Central memory CD8-positive, alpha-beta T cell (primary cell): ENCODE measurements at regions not wholly inside any gene's neighbourhood (a gene's known extent, or its start where the extent isn't known, plus 50 kb on each side); places are given as distances from the start of the nearest gene placed in this dataset.
"Not testable (repeated sequence)": the region's sequence is repeated elsewhere in the genome, so short reads cannot be mapped to it uniquely, and the experiment has no call there.

ENCODE experiments used
- ATAC-seq: fragments of 150-1000 bp; cut with Tn5 transposase; replicated peaks from 2 replicates; pipeline ENCODE4 v1.10.0; 2022; ENCODE audit warnings: mild to moderate bottlenecking, moderate FRiP score, moderate number of reproducible peaks; ENCODE audit not compliant: poor library complexity, severe bottlenecking; ENCODE audit errors: extremely low read depth
- DNase-seq, 2 donors: peaks; one replicate each; pipeline ENCODE4 v3.0.0; 2021; ENCODE audit warnings: low spot score in 2 of 2
- H3K27ac Mint-ChIP-seq: one replicate; pipeline ENCODE4 v1.8.0; 2022; ENCODE audit warnings: low read depth, mild to moderate bottlenecking, moderate library complexity, mixed read lengths
- H3K27me3 Mint-ChIP-seq: one replicate; pipeline ENCODE4 v1.8.0; 2022; ENCODE audit warnings: mixed read lengths
- H3K36me3 Mint-ChIP-seq: one replicate; pipeline ENCODE4 v1.8.0; 2022; ENCODE audit warnings: mild to moderate bottlenecking, moderate library complexity, mixed read lengths; ENCODE audit not compliant: insufficient read depth
- H3K4me1 Mint-ChIP-seq: one replicate; pipeline ENCODE4 v1.8.0; 2022; ENCODE audit warnings: mixed read lengths
- H3K4me3 Mint-ChIP-seq: one replicate; pipeline ENCODE4 v1.8.0; 2022; ENCODE audit warnings: mild to moderate bottlenecking, moderate library complexity, mixed read lengths
- H3K9me3 Mint-ChIP-seq: one replicate; pipeline ENCODE4 v1.8.0; 2022; ENCODE audit warnings: mixed read lengths

- Mint-ChIP-seq H3K9me3 (no peaks in the 10 kb centered on the region), H3K27ac (no peak overlapping the region), H3K4me1 (no peaks in the 10 kb centered on the region), H3K27me3 (peaks cover 77% of the 10 kb centered on the region), H3K36me3 (no peaks in the 10 kb centered on the region), H3K4me3 (no peak overlapping the region)
- ATAC-seq (no peak), DNase-seq (no peak)
These were observed 251.7 kb upstream of the SFSWAP start for GRCh38 chr12:131458931-131459772.

- DNase-seq (no peak), ATAC-seq (no peak)
- H3K9me3 Mint-ChIP-seq, result no peaks in the 10 kb centered on the region
- no peaks in the 10 kb centered on the region for H3K4me1 Mint-ChIP-seq
- peaks cover 79% of the 10 kb centered on the region for H3K27me3 Mint-ChIP-seq
- no peaks in the 10 kb centered on the region for H3K36me3 Mint-ChIP-seq
- no peak overlapping the region for H3K27ac Mint-ChIP-seq
- H3K4me3 Mint-ChIP-seq, result no peak overlapping the region
These were observed 251.0 kb upstream of the SFSWAP start for GRCh38 chr12:131459773-131460365.

- Mint-ChIP-seq H3K9me3 (no peaks in the 10 kb centered on the region), H3K27ac (no peak overlapping the region), H3K4me1 (no peaks in the 10 kb centered on the region), H3K27me3 (peaks cover 73% of the 10 kb centered on the region), H3K4me3 (no peak overlapping the region), H3K36me3 (no peaks in the 10 kb centered on the region)
- ATAC-seq, result no peak
- no peak for DNase-seq
These were observed 250.4 kb upstream of the SFSWAP start for GRCh38 chr12:131460520-131460919.

- DNase-seq (no peak), ATAC-seq (no peak)
- Mint-ChIP-seq H3K4me3 (no peak overlapping the region), H3K27ac (no peak overlapping the region), H3K9me3 (no peaks in the 10 kb centered on the region), H3K36me3 (no peaks in the 10 kb centered on the region), H3K27me3 (peaks cover 67% of the 10 kb centered on the region), H3K4me1 (no peaks in the 10 kb centered on the region)
These were observed 249.8 kb upstream of the SFSWAP start for GRCh38 chr12:131461096-131461495.

GRCh38 chr12:131463174-131463573 lies 247.7 kb upstream of the SFSWAP start:
- ATAC-seq (no peak), DNase-seq (no peak)
- H3K4me3 Mint-ChIP-seq, result no peak overlapping the region
- no peaks in the 10 kb centered on the region for H3K36me3 Mint-ChIP-seq
- H3K9me3 Mint-ChIP-seq, result no peaks in the 10 kb centered on the region
- no peak overlapping the region for H3K27ac Mint-ChIP-seq
- peaks cover 46% of the 10 kb centered on the region for H3K27me3 Mint-ChIP-seq
- H3K4me1 Mint-ChIP-seq, result no peaks in the 10 kb centered on the region

- Mint-ChIP-seq H3K9me3 (no peaks in the 10 kb centered on the region), H3K36me3 (no peaks in the 10 kb centered on the region), H3K27ac (no peak overlapping the region), H3K4me3 (no peak overlapping the region), H3K27me3 (peaks cover 37% of the 10 kb centered on the region), H3K4me1 (no peaks in the 10 kb centered on the region)
- no peak for DNase-seq
- ATAC-seq, result no peak
These were observed 246.8 kb upstream of the SFSWAP start for GRCh38 chr12:131464081-131464480.

- ATAC-seq (no peak), DNase-seq (no peak)
- Mint-ChIP-seq H3K27ac (no peak overlapping the region), H3K4me3 (no peak overlapping the region), H3K27me3 (peaks cover 39% of the 10 kb centered on the region), H3K4me1 (no peaks in the 10 kb centered on the region), H3K36me3 (no peaks in the 10 kb centered on the region), H3K9me3 (no peaks in the 10 kb centered on the region)
These were observed 244.6 kb upstream of the SFSWAP start for GRCh38 chr12:131466306-131466705.

- no peak for ATAC-seq
- no peaks in the 10 kb centered on the region for H3K36me3 Mint-ChIP-seq
- H3K27ac Mint-ChIP-seq, result no peak overlapping the region
- no peaks in the 10 kb centered on the region for H3K4me1 Mint-ChIP-seq
- no peak overlapping the region for H3K4me3 Mint-ChIP-seq
- H3K9me3 Mint-ChIP-seq, result no peaks in the 10 kb centered on the region
- H3K27me3 Mint-ChIP-seq, result peaks cover 38% of the 10 kb centered on the region
- no peak for DNase-seq
These were observed 244.0 kb upstream of the SFSWAP start for GRCh38 chr12:131466932-131467331.

- Mint-ChIP-seq H3K27ac (no peak overlapping the region), H3K9me3 (no peaks in the 10 kb centered on the region), H3K36me3 (no peaks in the 10 kb centered on the region), H3K4me3 (no peak overlapping the region), H3K27me3 (peaks cover 25% of the 10 kb centered on the region), H3K4me1 (no peaks in the 10 kb centered on the region)
- DNase-seq (no peak), ATAC-seq (no peak)
These were observed 242.7 kb upstream of the SFSWAP start for GRCh38 chr12:131468206-131468605.

- not testable (repeated sequence) for ATAC-seq, H3K4me1 Mint-ChIP-seq, H3K27ac Mint-ChIP-seq, H3K4me3 Mint-ChIP-seq, DNase-seq, H3K36me3 Mint-ChIP-seq, H3K9me3 Mint-ChIP-seq
- peaks cover 10% of the 10 kb centered on the region for H3K27me3 Mint-ChIP-seq
These were observed 240.9 kb upstream of the SFSWAP start for GRCh38 chr12:131469945-131470344.

GRCh38 chr12:131471271-131471905 lies 239.5 kb upstream of the SFSWAP start:
- no peaks in the 10 kb centered on the region for H3K9me3 Mint-ChIP-seq
- H3K4me1 Mint-ChIP-seq, result no peaks in the 10 kb centered on the region
- DNase-seq, result no peak
- no peak overlapping the region for H3K27ac Mint-ChIP-seq
- H3K4me3 Mint-ChIP-seq, result no peak overlapping the region
- no peaks in the 10 kb centered on the region for H3K36me3 Mint-ChIP-seq
- peaks cover 10% of the 10 kb centered on the region for H3K27me3 Mint-ChIP-seq
- ATAC-seq, result no peak

GRCh38 chr12:131471946-131472732 lies 238.8 kb upstream of the SFSWAP start:
- H3K9me3 Mint-ChIP-seq, result no peaks in the 10 kb centered on the region
- no peak for ATAC-seq
- H3K4me3 Mint-ChIP-seq, result no peak overlapping the region
- no peak overlapping the region for H3K27ac Mint-ChIP-seq
- H3K36me3 Mint-ChIP-seq, result no peaks in the 10 kb centered on the region
- H3K4me1 Mint-ChIP-seq, result no peaks in the 10 kb centered on the region
- peaks cover 10% of the 10 kb centered on the region for H3K27me3 Mint-ChIP-seq
- DNase-seq, result no peak
